Tibial nerve (tissue), 4 donors: ENCODE measurements at regions not wholly inside any gene's neighbourhood (a gene's known extent, or its start where the extent isn't known, plus 50 kb on each side); places are given as distances from the start of the nearest gene placed in this dataset.

Experiments
- DNase-seq, 2 donors: peaks; one replicate each; pipeline ENCODE4 v3.0.0-alpha.2; 2019; ENCODE audit warnings: low spot score in 2 of 2
- H3K27ac ChIP-seq, 4 donors: fragments of 200-600 bp; sonication (generic) in 3 of 4; one replicate each; pipeline ENCODE4 v1.5.1; 2017 to 2019; ENCODE audit warnings: mild to moderate bottlenecking in 1 of 4
- H3K27me3 ChIP-seq, 2 donors: fragments of 200-600 bp; sonication (generic) in 1 of 2; one replicate each; pipeline versions ENCODE4 v1.5.1 to v1.6.0; 2017 to 2019
- H3K36me3 ChIP-seq, 3 donors: fragments of 200-600 bp; sonication (generic); one replicate each; pipeline ENCODE4 v1.5.1; 2018 to 2019
- H3K4me1 ChIP-seq, 4 donors: fragments of 200-600 bp; sonication (generic) in 3 of 4; one replicate each; pipeline ENCODE4 v1.5.1; 2017 to 2019
- H3K4me3 ChIP-seq, 4 donors: fragments of 200-600 bp; sonication (generic) in 3 of 4; one replicate each; pipeline ENCODE4 v1.5.1; 2017 to 2019; ENCODE audit warnings: mild to moderate bottlenecking in 1 of 4, moderate library complexity in 1 of 4
- H3K9me3 ChIP-seq, 4 donors: fragments of 200-600 bp; sonication (generic) in 3 of 4; one replicate each; pipeline ENCODE4 v1.5.1; 2017 to 2019
- CTCF ChIP-seq, 5 experiments: fragments of 200-600 bp in 3 of 5; fragments of 450-650 bp in 2 of 5; sonication (generic) in 3 of 5; IDR thresholded peaks; one replicate each; pipeline ENCODE4 v1.5.1; 2016 to 2019; ENCODE audit warnings: antibody characterized with exemption in 5 of 5, mild to moderate bottlenecking in 3 of 5, moderate library complexity in 2 of 5
- EP300 ChIP-seq, 2 donors: sonication (generic); formaldehyde crosslinking; IDR thresholded peaks; one replicate each; pipeline ENCODE4 v1.6.1; 2017; ENCODE audit warnings: antibody characterized with exemption in 2 of 2, mild to moderate bottlenecking in 1 of 2
- POLR2A ChIP-seq, 2 donors: fragments of 450-650 bp; IDR thresholded peaks; one replicate each; pipeline ENCODE4 v1.6.1; 2017; ENCODE audit warnings: antibody characterized with exemption in 2 of 2, mild to moderate bottlenecking in 2 of 2, moderate library complexity in 2 of 2
- WGBS, 2 donors: methylation state at CpG; one replicate each; pipeline ENCODE4 v1.1.5; 2018; 5-methylcytosine and 5-hydroxymethylcytosine counted together

- TF ChIP-seq POLR2A (IDR thresholded peaks at IDR 0.05) = no peak
- TF ChIP-seq EP300 (IDR thresholded peaks at IDR 0.05) = no peak
- no peak for TF ChIP-seq CTCF (IDR thresholded peaks at IDR 0.05)
These were observed 535.4 kb upstream of the PTPRD start for GRCh38 chr9:11148189-11148588.

GRCh38 chr9:11149065-11149464, 536.3 kb upstream of the PTPRD start:
- Histone ChIP-seq H3K4me3 (no peak overlapping the region), H3K27me3 (no peaks in the 10 kb centered on the region), H3K4me1 (no peaks in the 10 kb centered on the region), H3K27ac (no peak overlapping the region), H3K9me3 (no peaks in the 10 kb centered on the region), H3K36me3 (no peaks in the 10 kb centered on the region)
- TF ChIP-seq EP300 (IDR thresholded peaks at IDR 0.05) (no peak), POLR2A (IDR thresholded peaks at IDR 0.05) (no peak), CTCF (IDR thresholded peaks at IDR 0.05) (no peak)
- WGBS, 2 donors = 63 to 66% methylated on average over 7 of the region's 7 CpGs
- DNase-seq = no peak

More at GRCh38 chr9:11148189-11148588, 535.4 kb upstream of the PTPRD start:
- H3K4me1 ChIP-seq = no peaks in the 10 kb centered on the region
- no peaks in the 10 kb centered on the region for H3K36me3 ChIP-seq
- H3K27ac ChIP-seq = no peak overlapping the region
- no peaks in the 10 kb centered on the region for H3K27me3 ChIP-seq
- no peaks in the 10 kb centered on the region for H3K9me3 ChIP-seq
- 78 to 82% methylated on average over 5 of the region's 5 CpGs for WGBS, 2 donors
- no peak overlapping the region for H3K4me3 ChIP-seq
- no peak for DNase-seq

GRCh38 chr9:11158063-11158462, 545.3 kb upstream of the PTPRD start:
- WGBS, 2 donors = 50 to 86% methylated on average over 1 of the region's 1 CpG
- no peak for DNase-seq

GRCh38 chr9:11158676-11159075, 545.9 kb upstream of the PTPRD start:
- Histone ChIP-seq H3K27ac (no peak overlapping the region), H3K4me3 (no peak overlapping the region), H3K9me3 (no peaks in the 10 kb centered on the region), H3K4me1 (no peaks in the 10 kb centered on the region), H3K27me3 (no peaks in the 10 kb centered on the region), H3K36me3 (no peaks in the 10 kb centered on the region)
- DNase-seq = no peak
- TF ChIP-seq POLR2A (IDR thresholded peaks at IDR 0.05) = no peak

More at GRCh38 chr9:11158063-11158462, 545.3 kb upstream of the PTPRD start:
- H3K9me3 ChIP-seq = no peaks in the 10 kb centered on the region
- no peaks in the 10 kb centered on the region for H3K36me3 ChIP-seq
- no peaks in the 10 kb centered on the region for H3K27me3 ChIP-seq
- no peak overlapping the region for H3K27ac ChIP-seq
- TF ChIP-seq POLR2A (IDR thresholded peaks at IDR 0.05) (no peak), EP300 (IDR thresholded peaks at IDR 0.05) (no peak), CTCF (IDR thresholded peaks at IDR 0.05) (no peak)
- no peaks in the 10 kb centered on the region for H3K4me1 ChIP-seq
- H3K4me3 ChIP-seq = no peak overlapping the region

GRCh38 chr9:11159318-11159862, 546.6 kb upstream of the PTPRD start:
- no peak overlapping the region for H3K4me3 ChIP-seq
- TF ChIP-seq CTCF (IDR thresholded peaks at IDR 0.05) (no peak), POLR2A (IDR thresholded peaks at IDR 0.05) (no peak), EP300 (IDR thresholded peaks at IDR 0.05) (no peak)
- no peak overlapping the region for H3K27ac ChIP-seq
- H3K4me1 ChIP-seq = no peaks in the 10 kb centered on the region
- H3K9me3 ChIP-seq = no peaks in the 10 kb centered on the region
- no peak for DNase-seq
- H3K36me3 ChIP-seq = no peaks in the 10 kb centered on the region
- H3K27me3 ChIP-seq = no peaks in the 10 kb centered on the region
- WGBS, 2 donors = 73 to 81% methylated on average over 1 of the region's 1 CpG

GRCh38 chr9:11163843-11164242, 551.0 kb upstream of the PTPRD start:
- 60 to 69% methylated on average over 2 of the region's 2 CpGs for WGBS, 2 donors
- Histone ChIP-seq H3K4me3 (no peak overlapping the region), H3K27me3 (no peaks in the 10 kb centered on the region), H3K27ac (no peak overlapping the region), H3K36me3 (no peaks in the 10 kb centered on the region), H3K9me3 (no peaks in the 10 kb centered on the region), H3K4me1 (no peaks in the 10 kb centered on the region)
- no peak for DNase-seq
- TF ChIP-seq POLR2A (IDR thresholded peaks at IDR 0.05) (no peak), CTCF (IDR thresholded peaks at IDR 0.05) (no peak), EP300 (IDR thresholded peaks at IDR 0.05) (no peak)
